Tibial nerve (tissue), 3 donors: ENCODE measurements at regions not wholly inside any gene's neighbourhood (a gene's known extent, or its start where the extent isn't known, plus 50 kb on each side); places are given as distances from the start of the nearest gene placed in this dataset.

ENCODE experiments used
- POLR2A ChIP-seq, 2 donors: fragments of 450-650 bp; IDR thresholded peaks; one replicate each; pipeline ENCODE4 v1.6.1; 2017; ENCODE audit warnings: antibody characterized with exemption in 2 of 2, mild to moderate bottlenecking in 2 of 2, moderate library complexity in 2 of 2
- TF ChIP-seq, protein P1 (sequence below), 5 experiments: fragments of 200-600 bp in 3 of 5; fragments of 450-650 bp in 2 of 5; sonication (generic) in 3 of 5; IDR thresholded peaks; one replicate each; pipeline ENCODE4 v1.5.1; 2016 to 2019; ENCODE audit warnings: antibody characterized with exemption in 5 of 5, mild to moderate bottlenecking in 3 of 5, moderate library complexity in 2 of 5

DNA sequence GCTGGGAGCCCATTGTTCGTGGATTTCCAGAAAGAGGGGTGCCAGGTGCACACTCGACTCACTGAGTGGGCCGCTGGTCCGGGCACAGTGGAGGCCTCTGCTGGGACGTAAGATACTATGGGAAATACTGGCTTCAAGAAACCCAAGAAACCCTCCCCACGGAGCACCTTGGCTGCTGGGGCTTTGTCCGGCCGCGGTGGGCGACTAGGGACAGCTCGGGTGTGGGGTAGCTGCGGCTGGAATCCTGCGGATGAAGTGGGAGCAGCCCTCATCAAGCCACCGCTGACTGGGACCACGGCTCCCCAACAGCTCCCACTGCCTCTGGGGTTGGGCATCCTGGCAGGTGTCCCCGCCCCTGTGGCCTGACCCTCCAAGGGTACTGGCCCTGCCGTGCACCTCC lies 69.5 kb upstream of the GATA5 start:
- TF ChIP-seq POLR2A (IDR thresholded peaks at IDR 0.05): no peak
- TF ChIP-seq, protein P1, sequence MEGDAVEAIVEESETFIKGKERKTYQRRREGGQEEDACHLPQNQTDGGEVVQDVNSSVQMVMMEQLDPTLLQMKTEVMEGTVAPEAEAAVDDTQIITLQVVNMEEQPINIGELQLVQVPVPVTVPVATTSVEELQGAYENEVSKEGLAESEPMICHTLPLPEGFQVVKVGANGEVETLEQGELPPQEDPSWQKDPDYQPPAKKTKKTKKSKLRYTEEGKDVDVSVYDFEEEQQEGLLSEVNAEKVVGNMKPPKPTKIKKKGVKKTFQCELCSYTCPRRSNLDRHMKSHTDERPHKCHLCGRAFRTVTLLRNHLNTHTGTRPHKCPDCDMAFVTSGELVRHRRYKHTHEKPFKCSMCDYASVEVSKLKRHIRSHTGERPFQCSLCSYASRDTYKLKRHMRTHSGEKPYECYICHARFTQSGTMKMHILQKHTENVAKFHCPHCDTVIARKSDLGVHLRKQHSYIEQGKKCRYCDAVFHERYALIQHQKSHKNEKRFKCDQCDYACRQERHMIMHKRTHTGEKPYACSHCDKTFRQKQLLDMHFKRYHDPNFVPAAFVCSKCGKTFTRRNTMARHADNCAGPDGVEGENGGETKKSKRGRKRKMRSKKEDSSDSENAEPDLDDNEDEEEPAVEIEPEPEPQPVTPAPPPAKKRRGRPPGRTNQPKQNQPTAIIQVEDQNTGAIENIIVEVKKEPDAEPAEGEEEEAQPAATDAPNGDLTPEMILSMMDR (IDR thresholded peaks at IDR 0.05): no peak
